ENCODE measurements at regions not wholly inside any gene's neighbourhood (a gene's known extent, or its start where the extent isn't known, plus 50 kb on each side); places are given as distances from the start of the nearest gene placed in this dataset.

DNA sequence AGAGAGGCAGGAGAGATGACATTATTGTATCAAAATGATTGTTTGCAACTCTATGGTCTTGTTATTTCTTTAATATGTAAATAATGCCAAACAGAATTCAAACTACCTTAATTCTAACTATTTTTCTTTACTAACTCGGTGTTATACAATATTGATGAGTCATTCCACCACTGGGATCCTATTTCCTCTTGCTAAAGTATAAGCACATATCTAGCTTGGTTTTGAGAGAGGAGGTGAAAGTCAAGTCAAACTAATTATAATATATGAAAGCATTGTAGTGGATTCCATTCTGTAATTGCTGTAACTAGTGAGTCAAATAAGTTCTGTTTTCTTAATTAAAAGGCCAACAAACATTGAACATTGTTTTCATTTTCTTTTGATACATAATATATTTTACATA lies 837.6 kb downstream of the PDHA2 start:
- Histone ChIP-seq H3K9me3 (ENCODE audit: insufficient read depth, low read length) (no peaks in the 10 kb centered on the region; the same call in 1 of the 2 replicates), H3K4me1 (ENCODE audit: insufficient read depth, insufficient read length) (no peaks in the 10 kb centered on the region), H3K36me3 (ENCODE audit: insufficient read depth, insufficient read length, low read length) (no peaks in the 10 kb centered on the region), H3K27me3 (ENCODE audit: insufficient read depth, insufficient read length) (no peaks in the 10 kb centered on the region), H3K4me3 (ENCODE audit: insufficient read length, low read depth) (no peak overlapping the region), H3K9ac (ENCODE audit: insufficient read length, low read depth) (no peak overlapping the region)
- no peak for DNase-seq (ENCODE audit: low read depth, low spot score)
- no peak for TF ChIP-seq SUZ12 (IDR thresholded peaks at IDR 0.05; ENCODE audit: extremely low read depth, insufficient read depth, insufficient read length)

DNA sequence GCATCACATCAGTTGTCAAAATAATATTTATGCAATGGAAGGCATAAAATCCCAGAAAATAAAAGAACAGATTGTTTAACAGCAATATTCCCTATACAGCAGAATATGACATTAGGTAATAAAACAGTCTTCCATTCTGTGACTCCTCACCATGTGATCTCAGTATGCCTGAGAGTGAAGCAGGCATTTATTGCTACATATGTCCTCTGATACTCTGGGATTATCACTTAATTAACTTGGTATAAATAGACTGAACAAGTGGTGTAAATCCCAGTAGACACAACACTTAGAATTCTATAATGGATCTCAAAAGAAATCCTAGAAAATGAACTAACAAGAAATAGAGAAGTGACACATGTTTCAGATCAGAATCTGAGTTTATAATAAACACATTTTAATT lies 841.3 kb downstream of the PDHA2 start:
- no peak for TF ChIP-seq SUZ12 (IDR thresholded peaks at IDR 0.05; ENCODE audit: extremely low read depth, insufficient read depth, insufficient read length)
- no peak for TF ChIP-seq ZNF274 (IDR thresholded peaks at IDR 0.05; ENCODE audit: low read depth, low read length)
- TF ChIP-seq YY1 (IDR thresholded peaks at IDR 0.05; ENCODE audit: insufficient read depth, insufficient read length) = no peak
- no peak overlapping the region for H3K4me3 ChIP-seq (ENCODE audit: insufficient read length, low read depth)
- DNase-seq (ENCODE audit: low read depth, low spot score) = no peak
- H3K9me3 ChIP-seq (ENCODE audit: insufficient read depth, low read length) = no peaks in the 10 kb centered on the region; the same call in 1 of the 2 replicates
- no peaks in the 10 kb centered on the region for H3K27me3 ChIP-seq (ENCODE audit: insufficient read depth, insufficient read length)
- H3K36me3 ChIP-seq (ENCODE audit: insufficient read depth, insufficient read length, low read length) = no peaks in the 10 kb centered on the region
- H3K9ac ChIP-seq (ENCODE audit: insufficient read length, low read depth) = no peak overlapping the region
- no peaks in the 10 kb centered on the region for H3K4me1 ChIP-seq (ENCODE audit: insufficient read depth, insufficient read length)

DNA sequence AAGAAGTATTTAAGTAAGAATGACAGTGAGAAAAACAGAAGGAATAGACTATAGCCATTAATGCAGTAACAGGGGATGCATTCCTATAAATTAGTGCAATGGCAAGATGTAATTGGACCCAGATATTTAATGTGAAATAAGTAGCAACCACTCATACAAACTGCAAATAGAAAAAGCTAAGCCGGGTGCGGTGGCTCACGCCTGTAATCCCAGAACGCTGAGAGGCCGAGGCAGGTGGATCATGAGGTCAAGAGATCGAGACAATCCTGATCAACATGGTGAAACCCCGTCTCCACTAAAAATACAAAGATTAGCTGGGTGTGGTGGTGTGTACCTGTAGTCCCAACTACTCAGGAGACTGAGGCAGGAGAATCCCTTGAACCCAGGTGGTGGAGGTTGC lies 845.8 kb downstream of the PDHA2 start:
- Histone ChIP-seq H3K36me3 (ENCODE audit: insufficient read depth, insufficient read length, low read length) (no peaks in the 10 kb centered on the region), H3K27me3 (ENCODE audit: insufficient read depth, insufficient read length) (no peaks in the 10 kb centered on the region), H3K9ac (ENCODE audit: insufficient read length, low read depth) (no peak overlapping the region), H3K4me3 (ENCODE audit: insufficient read length, low read depth) (no peak overlapping the region), H3K9me3 (ENCODE audit: insufficient read depth, low read length) (no peaks in the 10 kb centered on the region), H3K4me1 (ENCODE audit: insufficient read depth, insufficient read length) (no peaks in the 10 kb centered on the region)
- DNase-seq (ENCODE audit: low read depth, low spot score) = no peak
- TF ChIP-seq SUZ12 (IDR thresholded peaks at IDR 0.05; ENCODE audit: extremely low read depth, insufficient read depth, insufficient read length) = no peak
- TF ChIP-seq YY1 (IDR thresholded peaks at IDR 0.05; ENCODE audit: insufficient read depth, insufficient read length) = no peak
- TF ChIP-seq ZNF274 (IDR thresholded peaks at IDR 0.05; ENCODE audit: low read depth, low read length) = no peak

DNA sequence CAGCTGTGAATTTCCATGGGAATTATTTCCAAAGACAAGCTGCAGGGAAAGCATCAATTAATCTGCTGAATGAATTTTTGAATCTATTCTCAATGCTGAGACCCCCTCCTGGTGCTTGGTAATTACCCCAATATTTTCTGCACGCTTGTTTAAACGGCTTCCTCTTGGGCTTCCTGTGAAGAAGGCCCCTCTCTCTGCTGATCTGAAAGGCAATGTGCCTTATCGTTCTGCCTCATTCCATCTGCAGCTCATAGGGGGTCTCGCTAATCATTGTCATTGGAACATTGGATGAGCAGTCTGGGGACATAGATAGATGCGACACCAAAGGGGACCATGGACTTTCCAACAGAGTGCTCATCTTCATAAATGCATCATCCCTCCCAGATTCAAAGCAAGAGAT lies 851.6 kb downstream of the PDHA2 start:
- no peak overlapping the region for H3K9ac ChIP-seq (ENCODE audit: insufficient read length, low read depth)
- TF ChIP-seq SUZ12 (IDR thresholded peaks at IDR 0.05; ENCODE audit: extremely low read depth, insufficient read depth, insufficient read length) = no peak
- no peak for TF ChIP-seq YY1 (IDR thresholded peaks at IDR 0.05; ENCODE audit: insufficient read depth, insufficient read length)
- no peak for TF ChIP-seq ZNF274 (IDR thresholded peaks at IDR 0.05; ENCODE audit: low read depth, low read length)

DNA sequence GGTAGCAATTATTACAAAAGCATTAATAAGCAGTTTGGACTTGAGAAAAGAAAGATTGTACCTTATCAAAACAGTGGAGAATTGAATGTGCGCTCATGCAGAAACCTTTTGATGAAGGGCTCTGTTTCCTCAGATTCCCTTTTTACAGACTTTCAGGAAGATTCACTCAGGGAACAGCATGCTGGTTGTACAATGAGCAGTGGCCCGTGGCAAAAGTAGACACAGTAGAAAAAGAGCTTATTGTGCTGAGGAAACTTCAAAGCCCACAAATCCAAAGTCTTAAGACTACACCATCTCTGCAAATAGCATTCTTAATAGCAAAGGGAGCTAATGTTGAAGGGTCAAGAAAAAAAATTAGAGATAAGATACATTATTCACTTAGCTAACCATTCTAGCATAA lies 858.9 kb downstream of the PDHA2 start:
- no peaks in the 10 kb centered on the region for H3K36me3 ChIP-seq (ENCODE audit: insufficient read depth, insufficient read length, low read length)

More for the DNA sequence above, 851.6 kb downstream of the PDHA2 start:
- Histone ChIP-seq H3K4me3 (ENCODE audit: insufficient read length, low read depth) (no peak overlapping the region), H3K9me3 (ENCODE audit: insufficient read depth, low read length) (no peaks in the 10 kb centered on the region), H3K4me1 (ENCODE audit: insufficient read depth, insufficient read length) (no peaks in the 10 kb centered on the region), H3K27me3 (ENCODE audit: insufficient read depth, insufficient read length) (no peaks in the 10 kb centered on the region), H3K36me3 (ENCODE audit: insufficient read depth, insufficient read length, low read length) (no peaks in the 10 kb centered on the region)
- DNase-seq (ENCODE audit: low read depth, low spot score) = no peak

DNA sequence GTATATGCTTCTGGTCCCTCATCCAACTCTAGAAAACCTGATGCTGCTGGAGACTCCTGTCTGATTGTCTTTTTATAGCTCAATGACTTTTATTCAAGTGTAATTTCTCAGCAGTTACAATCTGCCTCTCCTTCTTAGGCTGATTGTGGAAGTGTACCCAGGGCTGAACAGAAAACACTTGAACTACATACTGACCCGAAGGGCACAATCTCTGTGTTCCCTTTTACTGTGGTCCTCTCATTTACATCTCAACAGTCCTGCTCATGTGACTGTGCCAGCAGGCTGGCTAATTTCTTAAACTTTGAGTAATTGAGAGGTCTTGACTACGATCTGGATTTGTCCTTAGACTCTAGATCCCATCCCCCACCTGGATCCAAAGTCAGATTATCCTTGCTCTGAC lies 863.4 kb downstream of the PDHA2 start:
- H3K27me3 ChIP-seq (ENCODE audit: insufficient read depth, insufficient read length) = no peaks in the 10 kb centered on the region

More for the DNA sequence above, 858.9 kb downstream of the PDHA2 start:
- no peaks in the 10 kb centered on the region for H3K27me3 ChIP-seq (ENCODE audit: insufficient read depth, insufficient read length)
- no peaks in the 10 kb centered on the region for H3K4me1 ChIP-seq (ENCODE audit: insufficient read depth, insufficient read length)
- TF ChIP-seq YY1 (IDR thresholded peaks at IDR 0.05; ENCODE audit: insufficient read depth, insufficient read length) (no peak), ZNF274 (IDR thresholded peaks at IDR 0.05; ENCODE audit: low read depth, low read length) (no peak), SUZ12 (IDR thresholded peaks at IDR 0.05; ENCODE audit: extremely low read depth, insufficient read depth, insufficient read length) (no peak)
- no peak overlapping the region for H3K4me3 ChIP-seq (ENCODE audit: insufficient read length, low read depth)
- no peaks in the 10 kb centered on the region for H3K9me3 ChIP-seq (ENCODE audit: insufficient read depth, low read length)
- no peak overlapping the region for H3K9ac ChIP-seq (ENCODE audit: insufficient read length, low read depth)
- no peak for DNase-seq (ENCODE audit: low read depth, low spot score)

DNA sequence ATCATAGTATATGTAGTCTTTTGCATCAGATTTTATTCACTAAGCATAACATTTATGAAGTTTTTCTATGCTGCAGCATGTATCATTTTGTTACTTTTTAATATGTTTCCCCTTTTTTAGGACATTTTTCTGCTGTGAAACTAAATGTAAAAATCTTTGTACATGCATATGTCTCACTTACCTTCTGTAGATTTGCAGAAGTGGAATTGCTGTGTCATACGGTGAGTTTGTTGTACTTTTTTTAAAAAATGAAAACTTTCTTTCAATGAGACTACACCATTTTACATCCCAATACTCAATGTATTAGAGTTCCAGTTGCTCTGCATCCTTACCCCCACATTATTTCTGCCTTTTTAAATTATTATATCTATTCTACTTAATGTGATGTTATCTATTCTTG lies 868.9 kb downstream of the PDHA2 start:
- no peaks in the 10 kb centered on the region for H3K36me3 ChIP-seq (ENCODE audit: insufficient read depth, insufficient read length, low read length)
- H3K4me3 ChIP-seq (ENCODE audit: insufficient read length, low read depth) = no peak overlapping the region
- no peaks in the 10 kb centered on the region for H3K27me3 ChIP-seq (ENCODE audit: insufficient read depth, insufficient read length)
- TF ChIP-seq ZNF274 (IDR thresholded peaks at IDR 0.05; ENCODE audit: low read depth, low read length) (no peak), SUZ12 (IDR thresholded peaks at IDR 0.05; ENCODE audit: extremely low read depth, insufficient read depth, insufficient read length) (no peak), YY1 (IDR thresholded peaks at IDR 0.05; ENCODE audit: insufficient read depth, insufficient read length) (no peak)
- H3K9me3 ChIP-seq (ENCODE audit: insufficient read depth, low read length) = no peaks in the 10 kb centered on the region
- no peak overlapping the region for H3K9ac ChIP-seq (ENCODE audit: insufficient read length, low read depth)
- DNase-seq (ENCODE audit: low read depth, low spot score) = no peak
- no peaks in the 10 kb centered on the region for H3K4me1 ChIP-seq (ENCODE audit: insufficient read depth, insufficient read length)

More for the DNA sequence above, 863.4 kb downstream of the PDHA2 start:
- no peak overlapping the region for H3K9ac ChIP-seq (ENCODE audit: insufficient read length, low read depth)
- TF ChIP-seq YY1 (IDR thresholded peaks at IDR 0.05; ENCODE audit: insufficient read depth, insufficient read length) = no peak
- no peak for TF ChIP-seq ZNF274 (IDR thresholded peaks at IDR 0.05; ENCODE audit: low read depth, low read length)
- TF ChIP-seq SUZ12 (IDR thresholded peaks at IDR 0.05; ENCODE audit: extremely low read depth, insufficient read depth, insufficient read length) = no peak
- H3K4me1 ChIP-seq (ENCODE audit: insufficient read depth, insufficient read length) = no peaks in the 10 kb centered on the region
- H3K9me3 ChIP-seq (ENCODE audit: insufficient read depth, low read length) = no peaks in the 10 kb centered on the region
- no peak for DNase-seq (ENCODE audit: low read depth, low spot score)
- no peak overlapping the region for H3K4me3 ChIP-seq (ENCODE audit: insufficient read length, low read depth)
- no peaks in the 10 kb centered on the region for H3K36me3 ChIP-seq (ENCODE audit: insufficient read depth, insufficient read length, low read length)
